Urinary bladder (tissue), 3 donors: ENCODE measurements at regions not wholly inside any gene's neighbourhood (a gene's known extent, or its start where the extent isn't known, plus 50 kb on each side); places are given as distances from the start of the nearest gene placed in this dataset.
"Not testable (repeated sequence)": the region's sequence is repeated elsewhere in the genome, so short reads cannot be mapped to it uniquely, and the experiment has no call there.

ENCODE experiments used
- DNase-seq: peaks from one replicate; pipeline ENCODE4 v3.0.0-alpha.2; 2015; ENCODE audit errors: extremely low spot score
- H3K27ac ChIP-seq: one replicate; pipeline ENCODE4 v1.5.1; 2013; ENCODE audit warnings: low read depth, mild to moderate bottlenecking, moderate library complexity
- H3K36me3 ChIP-seq: one replicate; pipeline ENCODE4 v1.6.1; 2013; ENCODE audit warnings: mild to moderate bottlenecking, moderate library complexity; ENCODE audit not compliant: insufficient read depth
- H3K4me1 ChIP-seq: one replicate; pipeline ENCODE4 v1.6.1; 2013; ENCODE audit warnings: mild to moderate bottlenecking, moderate library complexity; ENCODE audit not compliant: insufficient read depth
- H3K4me3 ChIP-seq: one replicate; pipeline ENCODE4 v1.5.1; 2013; ENCODE audit warnings: low read depth, low read length
- WGBS: extraction: QIAGEN DNeasy Blood & Tissue Kit; methylation state at CpG from one replicate; pipeline ENCODE4 v1.1.7; 2013; 5-methylcytosine and 5-hydroxymethylcytosine counted together
- donor health status: healthy with polysubstance abuse.
- donor health status: healthy.

DNA sequence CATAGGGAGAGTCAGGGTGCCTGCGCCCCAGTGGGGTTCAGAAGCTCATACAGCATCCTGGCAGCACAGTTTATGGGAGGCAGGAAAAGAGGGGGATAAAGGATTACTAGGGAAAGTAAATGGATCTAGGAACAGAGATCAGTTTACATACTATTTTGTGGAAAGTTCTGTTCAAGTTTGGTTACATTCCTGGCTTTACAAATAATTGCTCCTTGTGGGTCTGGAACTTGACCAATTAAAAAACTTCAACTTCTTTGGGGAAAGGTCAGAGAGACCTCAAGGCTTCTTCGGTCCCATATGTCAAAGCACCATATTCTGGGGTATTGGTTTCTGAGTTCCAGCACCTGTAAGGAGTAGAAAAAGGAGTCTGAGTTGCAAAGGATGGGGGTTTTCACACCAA is 64.1 kb downstream of the ZDHHC19 start:
- WGBS: 89% methylated on average over 2 of the region's 2 CpGs
- no peak for DNase-seq
- Histone ChIP-seq H3K4me3 (no peak overlapping the region), H3K4me1 (no peaks in the 10 kb centered on the region), H3K27ac (no peak overlapping the region), H3K36me3 (no peaks in the 10 kb centered on the region)

- no peaks in the 10 kb centered on the region for H3K36me3 ChIP-seq
- no peaks in the 10 kb centered on the region for H3K4me1 ChIP-seq
- no peak overlapping the region for H3K4me3 ChIP-seq
- DNase-seq: no peak
- 87% methylated on average over 18 of the region's 18 CpGs for whole genome bisulfite sequencing
- no peak overlapping the region for H3K27ac ChIP-seq
These were observed 63.8 kb upstream of the TFRC start for GRCh38 chr3:196145468-196146262.

- no peaks in the 10 kb centered on the region for H3K36me3 ChIP-seq
- DNase-seq: no peak
- no peak overlapping the region for H3K4me3 ChIP-seq
- no peaks in the 10 kb centered on the region for H3K4me1 ChIP-seq
- 75% methylated on average over 19 of the region's 19 CpGs for WGBS
- no peak overlapping the region for H3K27ac ChIP-seq
These were observed 62.7 kb upstream of the TFRC start for GRCh38 chr3:196144383-196145105.

GRCh38 chr3:196143708-196144382 is 62.0 kb upstream of the TFRC start:
- no peak for DNase-seq
- no peak overlapping the region for H3K27ac ChIP-seq
- 91% methylated on average over 17 of the region's 17 CpGs for WGBS
- no peaks in the 10 kb centered on the region for H3K4me1 ChIP-seq
- H3K4me3 ChIP-seq: no peak overlapping the region
- H3K36me3 ChIP-seq: no peaks in the 10 kb centered on the region

DNA sequence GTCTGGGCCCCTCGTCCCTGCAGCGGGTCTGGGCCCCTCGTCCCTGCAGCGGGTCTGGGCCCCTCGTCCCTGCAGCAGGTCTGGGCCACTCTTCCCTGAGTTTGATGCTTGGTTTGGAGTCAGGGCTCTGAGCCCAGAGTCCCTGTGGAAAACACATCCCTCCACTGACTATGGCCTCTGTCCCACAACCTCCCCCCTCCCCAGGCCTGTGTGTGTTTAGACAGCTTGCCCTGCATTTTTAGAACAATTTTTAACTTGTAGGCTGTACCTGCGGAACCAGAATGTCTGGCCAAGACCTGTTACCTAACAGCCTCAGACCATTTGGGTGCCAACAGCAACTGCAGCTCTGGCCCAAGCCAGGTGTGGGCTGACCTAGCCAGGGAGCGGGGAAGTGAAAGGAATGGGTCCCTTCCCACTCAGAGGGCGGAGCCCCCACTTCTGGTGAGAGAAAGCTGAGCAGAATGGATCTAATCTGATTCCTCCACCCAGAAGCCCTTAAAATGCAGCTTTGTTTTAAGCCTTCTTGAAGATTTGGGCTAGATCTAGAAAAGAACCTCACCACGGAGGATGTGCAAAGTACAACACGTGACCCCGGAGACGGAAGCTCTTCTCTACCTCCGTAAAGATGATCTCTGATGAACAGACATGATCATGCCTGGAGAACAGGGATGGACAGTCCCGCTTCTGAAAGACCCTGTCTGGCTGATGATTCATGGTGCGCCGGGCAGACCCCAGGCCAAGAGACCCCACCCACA is 60.5 kb upstream of the TFRC start:
- H3K4me3 ChIP-seq: no peak overlapping the region
- 75% methylated on average over 16 of the region's 16 CpGs for WGBS
- H3K36me3 ChIP-seq: no peaks in the 10 kb centered on the region
- H3K27ac ChIP-seq: no peak overlapping the region
- peak; percentile 60 for DNase-seq
- no peaks in the 10 kb centered on the region for H3K4me1 ChIP-seq

GRCh38 chr3:196141866-196142201 is 59.9 kb upstream of the TFRC start:
- H3K4me1 ChIP-seq: no peaks in the 10 kb centered on the region
- H3K27ac ChIP-seq: no peak overlapping the region
- WGBS: 75% methylated on average over 6 of the region's 6 CpGs
- no peaks in the 10 kb centered on the region for H3K36me3 ChIP-seq
- H3K4me3 ChIP-seq: no peak overlapping the region
- no peak for DNase-seq

GRCh38 chr3:196141052-196141865 is 59.4 kb upstream of the TFRC start:
- WGBS: 82% methylated on average over 15 of the region's 15 CpGs
- DNase-seq: no peak
- Histone ChIP-seq H3K4me3 (no peak overlapping the region), H3K36me3 (no peaks in the 10 kb centered on the region), H3K27ac (no peak overlapping the region), H3K4me1 (no peaks in the 10 kb centered on the region)

- WGBS: 74% methylated on average over 12 of the region's 12 CpGs
- H3K36me3 ChIP-seq: no peaks in the 10 kb centered on the region
- no peak overlapping the region for H3K4me3 ChIP-seq
- H3K27ac ChIP-seq: no peak overlapping the region
- H3K4me1 ChIP-seq: no peaks in the 10 kb centered on the region
- no peak for DNase-seq
These were observed 58.3 kb upstream of the TFRC start for GRCh38 chr3:196140224-196140623.

GRCh38 chr3:196139281-196139680 is 57.4 kb upstream of the TFRC start:
- Histone ChIP-seq H3K4me1 (no peaks in the 10 kb centered on the region), H3K27ac (no peak overlapping the region), H3K36me3 (no peaks in the 10 kb centered on the region), H3K4me3 (no peak overlapping the region)
- WGBS: 88% methylated on average over 7 of the region's 7 CpGs
- DNase-seq: no peak

DNA sequence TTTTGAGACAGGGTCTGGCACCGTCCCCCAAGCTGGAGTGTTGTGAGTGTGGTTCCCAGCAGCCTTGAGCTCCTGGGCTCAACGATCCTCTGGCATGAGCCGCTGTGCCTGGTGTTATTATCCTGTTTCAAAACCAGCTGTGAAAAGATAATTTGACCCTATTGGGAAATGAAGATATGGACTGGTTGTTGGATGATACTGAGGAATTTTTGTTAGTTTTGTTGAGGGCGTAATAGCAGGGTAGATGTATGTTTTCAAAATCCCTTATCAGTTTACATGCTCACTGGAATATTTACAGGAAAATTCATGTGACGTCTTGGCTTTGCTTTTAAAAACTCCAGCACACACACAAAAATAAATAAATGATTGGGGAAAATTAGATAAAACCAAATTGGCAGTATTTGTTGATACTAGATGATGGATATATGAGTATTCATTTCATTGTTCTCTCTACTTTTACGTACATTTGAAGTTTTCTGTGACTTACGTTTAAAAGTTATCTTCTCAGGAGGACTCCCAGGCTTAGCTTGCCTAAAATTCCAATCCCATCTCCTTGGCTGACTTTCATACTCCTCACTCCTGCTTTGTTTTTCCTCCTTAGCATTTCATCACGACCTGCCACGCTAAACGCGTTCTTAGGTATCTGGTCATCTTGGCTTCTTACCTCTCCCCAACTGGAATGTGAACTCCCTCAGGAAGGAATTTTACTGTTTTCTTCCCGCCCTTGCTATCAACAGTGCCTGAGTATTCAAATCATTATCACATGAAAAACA is 56.8 kb upstream of the TFRC start:
- no peak overlapping the region for H3K4me3 ChIP-seq
- WGBS: 25% methylated on average over 12 of the region's 12 CpGs
- no peak overlapping the region for H3K27ac ChIP-seq
- no peak for DNase-seq
- H3K4me1 ChIP-seq: no peaks in the 10 kb centered on the region
- H3K36me3 ChIP-seq: no peaks in the 10 kb centered on the region

- WGBS: 84% methylated on average over 9 of the region's 9 CpGs
- H3K4me1 ChIP-seq, DNase-seq, H3K36me3 ChIP-seq, H3K4me3 ChIP-seq, H3K27ac ChIP-seq: not testable (repeated sequence)
These were observed 54.7 kb upstream of the TFRC start for GRCh38 chr3:196136640-196136989.
